Activated CD4-positive, alpha-beta memory T cell treated with anti-CD3 and anti-CD28 coated beads for 36 hours (primary cell): ENCODE measurements at regions not wholly inside any gene's neighbourhood (a gene's known extent, or its start where the extent isn't known, plus 50 kb on each side); places are given as distances from the start of the nearest gene placed in this dataset.

Experiments
- CTCF ChIA-PET: fragments of 350-600 bp; sonication (Branson Sonifier 250); formaldehyde crosslinking; loops from one replicate; lab custom pipeline; 2021; ENCODE audit warnings: antibody characterized with exemption, inconsistent platforms; lab: Charles Lee
- POLR2A ChIA-PET: fragments of 350-600 bp; sonication (Branson Sonifier 250); formaldehyde crosslinking; loops from one replicate; lab custom pipeline; 2021; ENCODE audit warnings: antibody characterized with exemption; lab: Charles Lee
- DNase-seq: peaks from one replicate; pipeline ENCODE4 v3.0.0-alpha.2; 2020
- H3K27ac Mint-ChIP-seq: one replicate; pipeline ENCODE4 v1.8.0; 2021; ENCODE audit warnings: mixed read lengths
- H3K27me3 Mint-ChIP-seq: one replicate; pipeline ENCODE4 v1.8.0; 2021; ENCODE audit warnings: mixed read lengths
- H3K36me3 Mint-ChIP-seq: one replicate; pipeline ENCODE4 v1.8.0; 2021; ENCODE audit warnings: mixed read lengths
- H3K4me1 Mint-ChIP-seq: one replicate; pipeline ENCODE4 v1.8.0; 2021; ENCODE audit warnings: low read depth, mixed read lengths
- H3K4me3 Mint-ChIP-seq: one replicate; pipeline ENCODE4 v1.8.0; 2021; ENCODE audit warnings: mild to moderate bottlenecking, mixed read lengths
- H3K9me3 Mint-ChIP-seq: one replicate; pipeline ENCODE4 v1.8.0; 2021; ENCODE audit warnings: mixed read lengths
- intact Hi-C: fragments of 100-400 bp; cut with micrococcal nuclease; formaldehyde crosslinking; loops from one replicate; pipeline ENCODE4 v1.15.1; 2023

GRCh38 chr5:117177302-117177701 lies 602.7 kb upstream of the SEMA6A start:
- no peaks in the 10 kb centered on the region for H3K36me3 Mint-ChIP-seq
- H3K27me3 Mint-ChIP-seq, result no peaks in the 10 kb centered on the region
- no peak for DNase-seq
- ChIA-PET CTCF (no interaction called here), POLR2A (no interaction called here)
- peaks cover 6% of the 10 kb centered on the region for H3K9me3 Mint-ChIP-seq
- no peak overlapping the region for H3K27ac Mint-ChIP-seq
- no peaks in the 10 kb centered on the region for H3K4me1 Mint-ChIP-seq
- no peak overlapping the region for H3K4me3 Mint-ChIP-seq
- intact Hi-C loops, result no loop called here

DNA sequence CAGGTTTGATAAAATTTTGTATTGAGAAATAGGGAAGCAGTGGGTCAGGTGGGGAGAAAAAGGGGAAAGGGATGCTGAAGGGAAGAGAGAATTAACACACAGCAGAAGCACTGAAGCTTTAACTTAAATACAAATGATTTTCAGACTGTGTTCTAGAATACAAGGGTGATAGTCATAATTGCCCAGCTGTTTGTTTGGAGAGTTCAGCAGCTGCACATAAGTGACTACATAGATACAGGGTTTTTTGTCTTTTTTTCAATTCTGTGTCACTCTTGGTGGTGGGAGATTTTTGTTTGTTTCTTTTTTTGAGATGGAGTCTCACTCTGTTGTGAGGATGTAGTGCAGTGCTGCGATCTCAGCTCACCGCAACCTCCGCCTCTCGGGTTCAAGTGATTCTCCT lies 590.4 kb upstream of the SEMA6A start:
- ChIA-PET POLR2A (no interaction called here), CTCF (no interaction called here)
- no peak overlapping the region for H3K27ac Mint-ChIP-seq
- peaks cover 2% of the 10 kb centered on the region for H3K9me3 Mint-ChIP-seq
- H3K27me3 Mint-ChIP-seq, result no peaks in the 10 kb centered on the region
- H3K36me3 Mint-ChIP-seq, result no peaks in the 10 kb centered on the region
- no peak for DNase-seq
- intact Hi-C loops, result no loop called here
- no peak overlapping the region for H3K4me3 Mint-ChIP-seq
- no peaks in the 10 kb centered on the region for H3K4me1 Mint-ChIP-seq

DNA sequence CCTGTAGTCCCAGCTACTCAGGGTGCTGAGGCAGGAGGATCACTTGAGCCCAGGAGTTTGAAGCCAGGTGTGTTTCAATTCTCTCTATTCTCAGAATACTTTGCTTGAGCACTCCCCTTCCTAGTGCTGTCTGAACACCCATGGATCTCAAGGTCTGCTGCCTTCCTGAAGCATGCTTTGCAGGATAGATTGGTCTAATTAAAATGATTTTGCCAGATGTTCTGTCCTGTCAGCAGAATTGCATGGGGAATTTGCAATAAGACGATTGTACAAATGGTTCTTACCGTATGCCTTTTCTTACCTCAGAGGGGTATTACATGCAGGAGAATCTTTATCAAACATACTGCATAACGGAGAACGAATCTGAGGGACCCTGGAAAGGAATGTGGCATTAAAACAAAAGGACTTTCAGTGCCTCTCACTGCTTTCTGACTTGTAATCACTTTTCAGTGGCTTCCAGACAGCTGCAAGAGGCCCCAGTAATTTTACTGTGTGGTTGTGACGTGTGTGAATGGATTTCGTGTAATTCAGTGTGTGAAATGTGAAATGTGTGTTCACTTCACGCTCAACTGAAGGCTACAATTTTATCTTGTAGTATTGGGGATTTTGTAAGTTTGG lies 587.2 kb upstream of the SEMA6A start:
- Mint-ChIP-seq H3K27ac (no peak overlapping the region), H3K4me1 (no peaks in the 10 kb centered on the region), H3K27me3 (no peaks in the 10 kb centered on the region), H3K4me3 (no peak overlapping the region), H3K9me3 (peaks cover 2% of the 10 kb centered on the region), H3K36me3 (no peaks in the 10 kb centered on the region)
- DNase-seq, result no peak
- ChIA-PET CTCF (no interaction called here), POLR2A (no interaction called here)
- intact Hi-C loops, result no loop called here

GRCh38 chr5:117160391-117160790 lies 585.8 kb upstream of the SEMA6A start:
- H3K36me3 Mint-ChIP-seq, result no peaks in the 10 kb centered on the region
- intact Hi-C loops, result no loop called here
- no peak for DNase-seq
- no peaks in the 10 kb centered on the region for H3K4me1 Mint-ChIP-seq
- ChIA-PET CTCF (no interaction called here), POLR2A (no interaction called here)
- H3K9me3 Mint-ChIP-seq, result peaks cover 6% of the 10 kb centered on the region
- H3K27ac Mint-ChIP-seq, result no peak overlapping the region
- no peak overlapping the region for H3K4me3 Mint-ChIP-seq
- H3K27me3 Mint-ChIP-seq, result no peaks in the 10 kb centered on the region

DNA sequence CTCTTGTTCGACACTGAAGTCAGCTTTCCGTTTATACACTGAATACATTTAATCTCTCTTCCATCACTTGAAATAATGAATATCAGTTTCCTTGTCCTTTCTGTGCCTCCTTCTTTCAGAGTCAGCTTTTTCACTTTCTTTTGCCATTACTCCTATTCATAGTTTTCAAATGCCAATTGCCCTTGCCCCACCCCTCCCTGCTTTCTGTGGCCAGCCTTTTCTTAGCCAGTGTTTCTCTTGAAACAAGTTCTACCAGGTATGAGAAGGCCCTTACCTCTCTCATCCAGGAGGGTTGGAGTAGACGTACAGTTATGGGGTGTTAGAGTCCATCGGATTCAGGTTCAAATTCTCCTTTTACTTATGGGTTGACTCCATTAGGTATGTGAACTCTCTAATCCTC lies 574.7 kb upstream of the SEMA6A start:
- DNase-seq, result no peak
- ChIA-PET POLR2A (no interaction called here), CTCF (no interaction called here)
- no peak overlapping the region for H3K4me3 Mint-ChIP-seq
- no peaks in the 10 kb centered on the region for H3K27me3 Mint-ChIP-seq
- H3K36me3 Mint-ChIP-seq, result no peaks in the 10 kb centered on the region
- H3K27ac Mint-ChIP-seq, result no peak overlapping the region
- no peaks in the 10 kb centered on the region for H3K4me1 Mint-ChIP-seq
- intact Hi-C loops, result no loop called here
- no peaks in the 10 kb centered on the region for H3K9me3 Mint-ChIP-seq

GRCh38 chr5:117144086-117144485 lies 569.5 kb upstream of the SEMA6A start:
- Mint-ChIP-seq H3K4me1 (no peaks in the 10 kb centered on the region), H3K27ac (no peak overlapping the region), H3K9me3 (no peaks in the 10 kb centered on the region), H3K4me3 (no peak overlapping the region), H3K27me3 (no peaks in the 10 kb centered on the region), H3K36me3 (no peaks in the 10 kb centered on the region)
- DNase-seq, result no peak
- ChIA-PET CTCF (interaction anchor here (0.5 kb wide), 1 partner anchor 1812 kb away, joined by 3 read pairs; no protein-coding TSS in a partner anchor), POLR2A (no interaction called here)
- intact Hi-C loops, result no loop called here

DNA sequence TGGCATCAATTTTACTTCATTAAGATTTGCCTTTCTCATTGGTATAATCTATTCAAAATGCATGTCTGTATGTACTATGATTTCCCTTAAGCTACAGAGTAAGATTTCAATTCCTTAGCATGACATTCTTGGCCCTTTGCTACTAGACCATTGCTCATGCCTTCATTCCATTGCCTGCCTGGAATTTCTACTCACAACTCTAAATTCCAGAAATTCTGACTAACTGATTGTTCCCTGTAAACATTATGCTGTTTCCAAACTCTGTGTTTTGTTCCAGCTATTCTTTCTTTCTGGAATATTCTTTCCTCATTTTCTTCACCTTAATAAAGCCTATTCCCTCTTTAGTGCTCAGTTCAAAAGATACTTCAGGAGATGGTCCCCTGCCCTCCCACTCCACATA lies 568.8 kb upstream of the SEMA6A start:
- Mint-ChIP-seq H3K36me3 (no peaks in the 10 kb centered on the region), H3K27me3 (no peaks in the 10 kb centered on the region), H3K9me3 (no peaks in the 10 kb centered on the region), H3K4me3 (no peak overlapping the region), H3K4me1 (no peaks in the 10 kb centered on the region), H3K27ac (no peak overlapping the region)
- ChIA-PET POLR2A (no interaction called here), CTCF (no interaction called here)
- intact Hi-C loops, result no loop called here
- no peak for DNase-seq

- CTCF ChIA-PET, result no interaction called here
Observed at GRCh38 chr5:117138523-117138922, 563.9 kb upstream of the SEMA6A start.

DNA sequence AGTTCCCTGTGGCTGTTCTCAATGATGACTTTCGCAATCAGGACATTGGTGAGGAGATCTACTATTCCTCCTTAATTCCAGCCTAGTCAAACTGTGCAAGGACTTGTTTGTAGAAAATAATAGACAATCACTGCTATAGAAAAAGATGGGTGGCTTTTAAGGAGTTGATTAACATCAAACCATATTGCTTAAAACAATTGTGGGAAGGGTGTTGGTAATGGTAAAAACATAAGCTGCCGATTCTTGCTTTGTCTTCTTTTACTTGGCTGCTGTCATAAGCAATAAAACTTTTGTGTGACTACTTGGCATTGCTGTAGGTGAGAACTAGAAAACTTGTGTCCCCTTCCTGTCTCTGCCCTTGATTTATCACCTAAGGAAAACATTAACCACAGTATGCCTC lies 561.2 kb upstream of the SEMA6A start:
- Mint-ChIP-seq H3K27ac (no peak overlapping the region), H3K4me3 (no peak overlapping the region), H3K4me1 (no peaks in the 10 kb centered on the region), H3K27me3 (no peaks in the 10 kb centered on the region), H3K36me3 (no peaks in the 10 kb centered on the region), H3K9me3 (no peaks in the 10 kb centered on the region)
- ChIA-PET POLR2A (no interaction called here), CTCF (no interaction called here)
- DNase-seq, result no peak
- intact Hi-C loops, result no loop called here

More at GRCh38 chr5:117138523-117138922, 563.9 kb upstream of the SEMA6A start:
- POLR2A ChIA-PET, result no interaction called here
- Mint-ChIP-seq H3K9me3 (no peaks in the 10 kb centered on the region), H3K36me3 (no peaks in the 10 kb centered on the region), H3K27me3 (no peaks in the 10 kb centered on the region), H3K4me1 (no peaks in the 10 kb centered on the region), H3K27ac (no peak overlapping the region), H3K4me3 (no peak overlapping the region)
- intact Hi-C loops, result no loop called here
- DNase-seq, result no peak

GRCh38 chr5:117133198-117133597 lies 558.6 kb upstream of the SEMA6A start:
- CTCF ChIA-PET, result no interaction called here

GRCh38 chr5:117131876-117132275 lies 557.3 kb upstream of the SEMA6A start:
- no peaks in the 10 kb centered on the region for H3K36me3 Mint-ChIP-seq
- POLR2A ChIA-PET, result no interaction called here
- H3K27ac Mint-ChIP-seq, result no peak overlapping the region
- intact Hi-C loops, result no loop called here
- H3K4me1 Mint-ChIP-seq, result no peaks in the 10 kb centered on the region
- no peak for DNase-seq
- H3K27me3 Mint-ChIP-seq, result no peaks in the 10 kb centered on the region
- CTCF ChIA-PET, result no interaction called here
- no peaks in the 10 kb centered on the region for H3K9me3 Mint-ChIP-seq
- no peak overlapping the region for H3K4me3 Mint-ChIP-seq

More at GRCh38 chr5:117133198-117133597, 558.6 kb upstream of the SEMA6A start:
- DNase-seq, result no peak
- POLR2A ChIA-PET, result no interaction called here
- no peak overlapping the region for H3K27ac Mint-ChIP-seq
- H3K4me1 Mint-ChIP-seq, result no peaks in the 10 kb centered on the region
- intact Hi-C loops, result no loop called here
- no peaks in the 10 kb centered on the region for H3K9me3 Mint-ChIP-seq
- no peaks in the 10 kb centered on the region for H3K27me3 Mint-ChIP-seq
- no peaks in the 10 kb centered on the region for H3K36me3 Mint-ChIP-seq
- no peak overlapping the region for H3K4me3 Mint-ChIP-seq

DNA sequence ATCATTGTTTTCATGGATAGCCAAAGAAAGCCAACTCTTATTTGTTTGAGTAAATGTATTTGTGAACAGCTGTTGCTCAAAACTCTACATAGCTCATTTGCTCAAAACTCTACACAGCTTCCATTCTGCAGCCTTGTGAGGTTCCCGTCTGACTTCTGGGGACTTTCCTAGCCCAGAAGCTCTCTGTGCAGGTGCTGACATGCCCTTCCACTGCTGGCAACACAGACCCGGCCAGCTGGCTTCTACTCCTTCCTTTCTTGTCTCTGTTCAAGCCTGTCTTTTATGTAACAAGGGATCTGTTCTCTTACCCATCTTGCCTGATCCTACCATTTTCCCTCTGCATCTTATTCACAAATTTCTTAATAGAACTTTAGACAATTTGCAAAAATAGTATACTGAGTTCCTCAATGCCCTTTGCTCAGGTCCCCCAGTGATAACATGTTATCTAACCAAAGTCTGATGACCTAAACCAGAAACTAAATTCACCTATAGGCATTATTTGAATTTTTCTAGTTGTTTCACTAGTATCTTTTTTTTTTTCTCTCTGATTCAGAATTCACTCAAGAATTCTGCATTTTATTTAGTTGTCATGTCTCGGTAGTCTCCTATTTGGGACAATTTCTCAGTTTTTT lies 556.5 kb upstream of the SEMA6A start:
- POLR2A ChIA-PET, result no interaction called here
- DNase-seq, result no peak
- H3K27me3 Mint-ChIP-seq, result no peaks in the 10 kb centered on the region
- no peaks in the 10 kb centered on the region for H3K4me1 Mint-ChIP-seq
- H3K9me3 Mint-ChIP-seq, result no peaks in the 10 kb centered on the region
- intact Hi-C loops, result no loop called here
- H3K4me3 Mint-ChIP-seq, result no peak overlapping the region
- no peak overlapping the region for H3K27ac Mint-ChIP-seq
- no peaks in the 10 kb centered on the region for H3K36me3 Mint-ChIP-seq
- CTCF ChIA-PET, result no interaction called here

DNA sequence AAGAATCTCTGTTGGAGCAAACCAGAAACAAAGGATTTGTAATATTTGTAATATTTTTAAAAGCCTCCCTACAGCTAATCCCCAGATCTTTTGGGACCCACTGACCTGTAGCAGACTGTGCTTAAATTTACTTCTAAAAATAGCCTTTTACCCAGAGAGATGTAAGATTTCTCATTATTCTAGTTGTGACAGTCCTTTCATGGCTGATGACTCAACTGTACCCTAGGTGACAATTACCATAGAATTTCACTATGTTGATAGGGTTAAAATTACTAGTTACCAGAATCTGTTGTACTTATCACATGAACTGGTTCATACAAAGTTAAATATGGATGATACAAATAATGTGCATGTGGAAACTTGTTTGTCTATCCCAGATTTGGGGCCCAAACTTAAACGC lies 543.9 kb upstream of the SEMA6A start:
- H3K27me3 Mint-ChIP-seq, result no peaks in the 10 kb centered on the region
- POLR2A ChIA-PET, result no interaction called here
- no peak overlapping the region for H3K27ac Mint-ChIP-seq
- peaks cover 14% of the 10 kb centered on the region for H3K9me3 Mint-ChIP-seq
- no peak overlapping the region for H3K4me3 Mint-ChIP-seq
- no peak for DNase-seq
- no peaks in the 10 kb centered on the region for H3K36me3 Mint-ChIP-seq
- CTCF ChIA-PET, result no interaction called here
- intact Hi-C loops, result no loop called here
- H3K4me1 Mint-ChIP-seq, result no peaks in the 10 kb centered on the region
